Hepatic stellate cell (primary cell): ENCODE measurements at regions not wholly inside any gene's neighbourhood (a gene's known extent, or its start where the extent isn't known, plus 50 kb on each side); places are given as distances from the start of the nearest gene placed in this dataset.
"Not testable (repeated sequence)": the region's sequence is repeated elsewhere in the genome, so short reads cannot be mapped to it uniquely, and the experiment has no call there.

Source experiments
- DNase-seq: peaks from one replicate; pipeline ENCODE4 v3.0.0; 2011; ENCODE audit warnings: low spot score

DNA sequence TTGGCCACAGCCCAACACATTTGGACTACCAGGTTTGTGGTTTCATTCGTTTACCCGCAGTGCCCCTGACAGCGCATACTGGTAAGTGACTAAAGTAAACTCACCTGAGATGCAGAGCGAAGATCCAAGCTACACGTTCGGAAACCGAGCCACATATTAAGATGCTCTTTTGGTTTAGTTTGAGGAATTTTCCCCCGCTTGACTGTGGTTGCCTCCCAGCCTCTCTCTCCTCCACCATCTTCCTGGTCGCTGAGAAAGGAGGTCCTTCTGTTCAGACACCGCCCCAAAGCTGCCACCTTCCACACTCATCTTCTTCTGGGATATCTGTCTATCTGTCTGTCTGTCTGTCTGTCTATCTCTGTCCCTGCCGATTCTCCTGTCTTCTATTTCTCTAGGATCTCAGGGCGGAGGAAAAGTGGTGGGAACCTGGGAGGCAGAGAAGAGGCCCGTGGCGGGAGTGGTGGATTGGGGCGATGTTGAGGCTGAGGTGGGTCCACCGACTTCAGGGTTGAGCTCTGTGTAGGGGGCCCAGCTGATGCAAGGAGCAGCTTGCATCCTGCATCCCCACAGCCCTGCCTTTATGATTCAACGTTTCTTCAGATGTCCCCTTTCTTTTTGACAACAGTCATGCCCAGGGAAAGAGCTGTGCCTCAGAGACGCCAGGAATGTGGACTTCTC, 196.9 kb upstream of the ZNF184 start:
- DNase-seq, result no peak

GRCh38 chr6:27669295-27669623, 196.4 kb upstream of the ZNF184 start:
- no peak for DNase-seq

- peak; percentile 22 for DNase-seq
Measured at GRCh38 chr6:27668442-27669294, 195.8 kb upstream of the ZNF184 start.

GRCh38 chr6:27667657-27668441, 194.9 kb upstream of the ZNF184 start:
- no peak for DNase-seq

DNA sequence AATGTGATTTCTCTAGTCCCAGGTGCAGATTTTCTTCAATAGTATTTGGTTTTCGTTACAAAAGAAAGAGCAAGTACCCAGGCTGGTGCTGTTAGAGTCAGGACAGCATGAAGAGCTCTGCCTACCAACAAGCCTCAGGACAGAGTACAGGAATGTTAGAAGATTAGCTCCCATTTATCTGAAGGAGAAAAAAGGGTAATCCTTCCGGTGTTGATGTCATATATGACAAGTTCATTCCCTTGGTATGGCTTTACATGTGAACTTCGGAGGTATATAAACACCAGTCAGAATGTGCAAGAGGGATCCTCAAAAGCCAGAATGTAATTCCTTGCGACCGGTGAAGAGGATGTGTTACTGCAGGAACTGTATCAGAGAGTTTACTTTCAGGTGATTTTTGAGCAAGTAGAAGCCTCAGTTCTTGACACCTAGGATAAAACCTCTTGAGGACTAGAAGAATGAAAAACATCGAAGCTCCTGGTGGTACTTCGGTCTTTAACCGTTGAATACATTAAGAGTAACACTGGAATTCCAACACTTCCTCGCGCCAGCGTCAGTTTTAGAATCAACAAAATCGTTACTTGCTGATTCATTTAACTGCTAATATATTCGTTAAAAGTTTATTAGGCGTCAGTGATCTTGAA, 194.2 kb upstream of the ZNF184 start:
- DNase-seq, result no peak

GRCh38 chr6:27662769-27663168, 189.9 kb upstream of the ZNF184 start:
- no peak for DNase-seq

- not testable (repeated sequence) for DNase-seq
Measured at GRCh38 chr6:27662212-27662611, 189.3 kb upstream of the ZNF184 start.

DNA sequence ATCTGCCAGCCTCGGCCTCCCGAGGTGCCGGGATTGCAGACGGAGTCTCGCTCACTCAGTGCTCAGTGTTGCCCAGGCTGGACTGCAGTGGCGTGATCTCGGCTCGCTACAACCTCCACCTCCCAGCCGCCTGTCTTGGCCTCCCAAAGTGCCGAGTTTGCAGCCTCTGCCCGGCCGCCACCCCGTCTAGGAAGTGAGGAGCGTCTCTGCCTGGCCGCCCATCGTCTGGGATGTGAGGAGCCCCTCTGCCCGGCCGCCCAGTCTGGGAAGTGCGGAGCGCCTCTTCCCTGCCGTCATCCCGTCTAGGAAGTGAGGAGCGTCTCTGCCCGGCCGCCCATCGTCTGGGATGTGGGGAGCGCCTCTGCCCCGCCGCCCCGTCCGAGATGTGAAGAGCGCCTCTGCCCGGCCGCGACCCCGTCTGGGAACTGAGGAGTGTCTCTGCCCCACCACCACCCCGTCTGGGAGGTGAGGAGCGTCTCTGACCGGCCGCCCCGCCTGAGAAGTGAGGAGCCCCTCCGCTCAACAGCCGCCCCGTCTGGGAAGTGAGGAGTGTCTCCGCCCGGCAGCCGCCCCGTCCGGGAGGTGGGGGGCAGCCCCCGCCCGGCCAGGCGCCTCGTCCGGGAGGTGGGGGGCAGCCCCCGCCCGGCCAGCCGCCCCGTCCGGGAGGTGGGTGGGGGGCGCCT, 180.4 kb upstream of the ZNF184 start:
- DNase-seq, result not testable (repeated sequence)

- DNase-seq, result no peak
Measured at GRCh38 chr6:27651371-27651732, 178.4 kb upstream of the ZNF184 start.

- DNase-seq, result no peak
Measured at GRCh38 chr6:27650620-27651370, 177.9 kb upstream of the ZNF184 start.

DNA sequence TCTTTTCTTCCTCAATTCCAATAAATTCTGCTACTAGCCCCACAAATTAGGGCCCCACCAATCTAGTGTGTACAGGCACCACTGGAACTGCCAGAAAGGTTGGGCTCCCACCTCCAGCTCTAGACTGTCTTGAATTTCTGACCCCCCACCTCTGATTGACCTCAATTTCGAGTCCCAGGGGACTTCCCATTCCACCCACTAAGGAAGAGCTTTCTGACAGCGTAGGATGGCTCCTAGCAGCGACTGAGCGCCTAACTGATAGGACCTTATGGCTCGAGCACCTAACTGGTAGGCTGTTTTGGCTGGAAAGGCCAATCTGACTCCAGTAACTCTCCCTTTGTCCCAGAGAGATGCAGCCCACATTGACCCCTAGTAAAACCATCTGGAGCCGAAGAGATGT, 171.6 kb upstream of the ZNF184 start:
- no peak for DNase-seq

DNA sequence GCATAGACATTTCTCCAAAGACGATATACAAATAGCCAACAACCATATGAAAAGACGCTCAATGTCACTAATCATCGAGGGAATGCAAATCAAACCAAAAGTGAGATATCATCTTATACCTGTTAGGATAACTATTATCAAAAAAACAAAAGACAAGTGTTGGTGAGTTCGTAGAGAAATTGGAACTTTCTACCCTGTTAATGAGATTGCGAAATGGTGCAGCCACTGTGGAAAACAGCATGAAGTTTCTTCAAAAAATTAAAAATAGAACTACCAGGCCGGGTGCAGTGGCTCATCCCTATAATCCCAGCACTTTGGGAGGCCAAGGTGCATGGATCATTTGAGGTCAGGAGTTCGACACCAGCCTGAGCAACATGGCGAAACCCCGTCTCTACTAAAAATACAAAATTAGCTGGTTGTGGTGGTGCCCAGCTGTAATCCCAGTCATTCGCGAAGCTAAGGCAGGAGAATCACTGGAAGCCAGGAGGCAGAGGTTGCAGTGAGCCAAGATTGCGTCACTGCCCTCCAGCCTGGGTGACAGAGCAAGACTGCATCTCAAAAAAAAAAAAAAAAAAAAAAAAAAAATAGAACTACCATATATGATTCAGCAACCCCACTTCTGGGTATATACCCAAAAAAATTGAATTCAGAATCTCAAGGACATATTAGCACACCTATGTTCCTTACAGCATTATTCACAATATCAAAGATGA, 170.0 kb upstream of the ZNF184 start:
- DNase-seq, result no peak

GRCh38 chr6:27635886-27636285, 163.0 kb upstream of the ZNF184 start:
- not testable (repeated sequence) for DNase-seq

DNA sequence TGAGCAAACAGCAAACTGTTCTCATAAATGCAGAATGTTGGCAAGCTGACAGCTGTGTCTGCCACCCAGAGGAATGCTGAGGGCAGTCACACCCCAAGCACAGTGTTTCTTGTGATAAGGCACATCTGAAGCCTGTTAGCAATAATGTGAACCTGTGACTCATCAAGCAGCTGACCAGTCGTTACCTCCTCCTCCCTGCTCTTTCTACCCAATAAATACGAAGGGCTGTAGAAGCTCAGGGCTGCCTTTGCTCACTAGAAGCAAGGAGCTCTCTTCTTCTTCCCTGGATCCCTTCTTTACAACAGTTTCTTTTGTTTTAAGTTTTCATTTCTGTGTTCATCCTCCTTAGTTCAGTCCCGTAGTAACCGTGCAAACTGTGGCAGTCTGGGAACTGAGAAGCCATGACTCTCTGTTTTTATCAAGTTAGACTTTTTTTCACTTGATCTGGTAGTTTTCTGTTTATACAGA, 160.3 kb upstream of the ZNF184 start:
- DNase-seq, result not testable (repeated sequence)

GRCh38 chr6:27631609-27631916, 158.7 kb upstream of the ZNF184 start:
- DNase-seq, result no peak

- no peak for DNase-seq
Measured at GRCh38 chr6:27630727-27631608, 158.1 kb upstream of the ZNF184 start.

- no peak for DNase-seq
Measured at GRCh38 chr6:27624694-27625262, 151.9 kb upstream of the ZNF184 start.

- no peak for DNase-seq
Measured at GRCh38 chr6:27623103-27623502, 150.2 kb upstream of the ZNF184 start.

DNA sequence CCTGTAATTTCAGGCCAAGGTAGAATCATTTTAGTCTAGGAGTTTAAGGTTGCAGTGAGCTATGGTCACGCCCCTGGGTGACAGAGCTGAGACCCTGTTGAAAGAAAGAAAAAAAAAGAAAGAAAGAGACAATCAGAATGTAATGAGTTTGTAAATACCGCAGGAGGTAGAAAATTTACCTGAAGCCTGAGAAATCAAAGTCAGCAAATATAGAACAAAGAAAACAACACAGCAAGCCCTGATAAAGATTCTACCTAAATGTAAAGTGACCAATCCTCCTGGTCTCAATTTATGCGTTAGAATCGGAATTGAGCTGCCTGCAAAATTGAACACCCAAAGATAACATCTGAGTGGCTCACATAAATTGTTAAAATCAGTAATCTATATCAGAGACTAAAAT, 146.5 kb upstream of the ZNF184 start:
- DNase-seq, result no peak
